Activated CD8-positive, alpha-beta T cell treated with anti-CD3 and anti-CD28 coated beads for 36 hours (primary cell): ENCODE measurements at regions not wholly inside any gene's neighbourhood (a gene's known extent, or its start where the extent isn't known, plus 50 kb on each side); places are given as distances from the start of the nearest gene placed in this dataset.

ENCODE experiments used
- ATAC-seq: fragments of 200-7000 bp; cut with Tn5 transposase; one replicate; pipeline ENCODE4 v1.10.0; 2021; ENCODE audit warnings: mild to moderate bottlenecking, moderate library complexity
- CTCF ChIA-PET: fragments of 350-600 bp; sonication (Branson Sonifier 250); formaldehyde crosslinking; loops from one replicate; lab custom pipeline; 2021; ENCODE audit warnings: antibody characterized with exemption; lab: Charles Lee
- POLR2A ChIA-PET: fragments of 350-600 bp; sonication (Branson Sonifier 250); formaldehyde crosslinking; loops from one replicate; lab custom pipeline; 2021; ENCODE audit warnings: antibody characterized with exemption; lab: Charles Lee
- DNase-seq: peaks from one replicate; pipeline ENCODE4 v3.0.0-alpha.2; 2020
- H3K27ac Mint-ChIP-seq: one replicate; pipeline ENCODE4 v1.8.0; 2021; ENCODE audit warnings: mild to moderate bottlenecking, mixed read lengths
- H3K27me3 Mint-ChIP-seq: one replicate; pipeline ENCODE4 v1.8.0; 2021; ENCODE audit warnings: mixed read lengths
- H3K36me3 Mint-ChIP-seq: one replicate; pipeline ENCODE4 v1.8.0; 2021; ENCODE audit warnings: low read depth, mixed read lengths
- H3K4me1 Mint-ChIP-seq: one replicate; pipeline ENCODE4 v1.8.0; 2021; ENCODE audit warnings: low read depth, mixed read lengths
- H3K4me3 Mint-ChIP-seq: one replicate; pipeline ENCODE4 v1.8.0; 2021; ENCODE audit warnings: mild to moderate bottlenecking, moderate library complexity, mixed read lengths
- H3K9me3 Mint-ChIP-seq: one replicate; pipeline ENCODE4 v1.8.0; 2021; ENCODE audit warnings: mixed read lengths
- CTCF ChIP-seq: fragments of 200-600 bp; IDR thresholded peaks from one replicate; pipeline ENCODE4 v1.8.0; 2022; ENCODE audit warnings: antibody characterized with exemption, mild to moderate bottlenecking
- intact Hi-C: fragments of 100-400 bp; cut with micrococcal nuclease; formaldehyde crosslinking; loops from one replicate; pipeline ENCODE4 v1.10.0; 2022

DNA sequence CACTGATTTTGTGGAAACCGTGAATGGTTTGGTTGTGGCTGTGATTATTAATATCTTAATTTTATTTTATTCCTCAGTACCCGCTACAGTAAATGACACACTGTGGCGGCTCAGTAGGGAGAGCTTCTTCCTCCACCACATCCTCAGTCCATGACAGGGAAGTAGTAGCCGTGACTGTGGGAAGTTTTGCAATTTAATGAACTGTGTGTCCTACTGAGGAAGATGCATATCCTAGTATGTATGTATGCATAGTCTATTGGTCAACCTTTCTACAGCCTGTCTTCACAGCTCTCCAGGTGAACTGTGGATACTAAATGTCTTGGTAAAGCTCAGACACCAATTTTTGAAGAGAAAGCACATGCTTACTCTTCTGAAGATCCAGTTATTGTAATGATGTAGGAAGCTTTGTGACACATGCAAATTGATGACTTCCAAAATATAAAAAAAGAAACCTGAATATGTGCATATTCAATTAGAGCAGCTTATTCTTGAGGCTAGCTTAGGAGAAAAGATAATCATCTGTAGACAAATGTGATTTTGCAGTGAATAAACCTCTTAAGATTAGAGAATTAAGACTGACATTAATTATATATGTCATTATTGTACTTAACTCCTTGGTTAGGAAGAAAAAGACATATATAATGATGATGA, 384.3 kb upstream of the CNTNAP5 start:
- Mint-ChIP-seq H3K4me1 (no peaks in the 10 kb centered on the region), H3K4me3 (no peak overlapping the region), H3K36me3 (no peaks in the 10 kb centered on the region), H3K9me3 (peaks cover 9% of the 10 kb centered on the region), H3K27me3 (no peaks in the 10 kb centered on the region), H3K27ac (no peak overlapping the region)
- POLR2A ChIA-PET: no interaction called here
- intact Hi-C loops: no loop called here
- ATAC-seq (no peak), DNase-seq (no peak)
- CTCF ChIA-PET: no interaction called here
- no peak for TF ChIP-seq CTCF

GRCh38 chr2:123644053-123644452, 381.0 kb upstream of the CNTNAP5 start:
- no peaks in the 10 kb centered on the region for H3K4me1 Mint-ChIP-seq
- TF ChIP-seq CTCF: no peak
- DNase-seq (no peak), ATAC-seq (no peak)
- no peaks in the 10 kb centered on the region for H3K36me3 Mint-ChIP-seq
- peaks cover 5% of the 10 kb centered on the region for H3K9me3 Mint-ChIP-seq
- no peaks in the 10 kb centered on the region for H3K27me3 Mint-ChIP-seq
- intact Hi-C loops: no loop called here
- H3K4me3 Mint-ChIP-seq: no peak overlapping the region
- POLR2A ChIA-PET: no interaction called here
- CTCF ChIA-PET: no interaction called here
- no peak overlapping the region for H3K27ac Mint-ChIP-seq

GRCh38 chr2:123648016-123648415, 377.1 kb upstream of the CNTNAP5 start:
- ChIA-PET POLR2A (no interaction called here), CTCF (no interaction called here)
- Mint-ChIP-seq H3K36me3 (no peaks in the 10 kb centered on the region), H3K27me3 (no peaks in the 10 kb centered on the region), H3K9me3 (no peaks in the 10 kb centered on the region), H3K4me3 (no peak overlapping the region), H3K27ac (no peak overlapping the region), H3K4me1 (no peaks in the 10 kb centered on the region)
- no peak for ATAC-seq
- TF ChIP-seq CTCF: no peak
- intact Hi-C loops: no loop called here
- no peak for DNase-seq

GRCh38 chr2:123648956-123649355, 376.1 kb upstream of the CNTNAP5 start:
- no peak for TF ChIP-seq CTCF
- intact Hi-C loops: no loop called here
- ATAC-seq (no peak), DNase-seq (no peak)
- Mint-ChIP-seq H3K4me1 (no peaks in the 10 kb centered on the region), H3K9me3 (no peaks in the 10 kb centered on the region), H3K36me3 (no peaks in the 10 kb centered on the region), H3K4me3 (no peak overlapping the region), H3K27me3 (no peaks in the 10 kb centered on the region), H3K27ac (no peak overlapping the region)
- ChIA-PET POLR2A (interaction anchor here (0.6 kb wide), 1 partner anchor 14 kb away, joined by 3 read pairs; no protein-coding TSS in a partner anchor), CTCF (interaction anchor here (0.9 kb wide), 1 partner anchor 13 kb away, joined by 3 read pairs; no protein-coding TSS in a partner anchor)

DNA sequence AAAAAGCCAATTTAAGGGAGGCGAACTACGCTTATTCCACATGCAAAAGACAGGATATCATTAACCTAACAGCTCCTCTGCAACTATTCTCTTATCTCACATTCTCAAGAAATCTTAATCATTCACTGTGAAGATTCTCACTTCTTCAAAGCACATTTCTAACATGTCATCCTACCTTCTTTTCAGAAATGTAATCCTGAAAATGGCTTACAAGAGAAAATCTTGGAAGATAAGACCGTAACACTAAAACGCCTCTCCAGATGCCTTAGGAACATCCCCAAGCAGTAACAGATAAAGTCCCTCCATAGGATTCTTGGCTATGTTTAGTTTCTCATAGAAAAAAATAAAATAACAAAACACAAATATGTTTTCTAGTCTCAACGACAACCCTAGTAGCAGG, 373.9 kb upstream of the CNTNAP5 start:
- no peak overlapping the region for H3K4me3 Mint-ChIP-seq
- H3K4me1 Mint-ChIP-seq: no peaks in the 10 kb centered on the region
- TF ChIP-seq CTCF: no peak
- ChIA-PET CTCF (interaction anchor here (0.6 kb wide), 1 partner anchor 225 kb away, joined by 3 read pairs; no protein-coding TSS in a partner anchor), POLR2A (no interaction called here)
- peaks cover 3% of the 10 kb centered on the region for H3K9me3 Mint-ChIP-seq
- DNase-seq (no peak), ATAC-seq (no peak)
- H3K27ac Mint-ChIP-seq: no peak overlapping the region
- no peaks in the 10 kb centered on the region for H3K27me3 Mint-ChIP-seq
- no peaks in the 10 kb centered on the region for H3K36me3 Mint-ChIP-seq
- intact Hi-C loops: no loop called here
